ENCODE measurements at regions not wholly inside any gene's neighbourhood (a gene's known extent, or its start where the extent isn't known, plus 50 kb on each side); places are given as distances from the start of the nearest gene placed in this dataset.
"Not testable (repeated sequence)": the region's sequence is repeated elsewhere in the genome, so short reads cannot be mapped to it uniquely, and the experiment has no call there.

DNA sequence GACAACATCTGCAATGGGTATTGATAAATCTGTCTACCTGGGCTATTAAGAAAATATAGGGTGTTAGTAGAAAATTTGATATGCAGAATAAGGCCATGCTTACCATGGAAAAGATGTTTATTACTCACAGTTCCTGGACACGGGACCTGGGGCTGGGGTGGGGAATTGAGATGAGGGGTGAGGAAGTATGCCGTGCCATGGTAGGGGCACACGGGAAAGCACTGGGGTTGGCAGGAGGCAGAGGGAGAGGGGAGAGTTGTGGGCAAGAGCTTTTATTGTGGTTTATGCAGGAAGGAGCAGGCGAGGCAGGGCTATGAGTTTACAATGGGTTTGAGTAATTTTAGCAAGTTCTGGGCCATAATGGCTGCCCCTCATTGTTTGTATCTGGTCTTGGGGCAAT is 493.8 kb downstream of the SIPA1L2 start:
- DNase-seq (ENCODE audit: low read depth in 2 of 2) = no peak

GRCh38 chr1:232134365-232134764 is 495.6 kb downstream of the SIPA1L2 start:
- no peak for DNase-seq (ENCODE audit: low read depth in 2 of 2)

GRCh38 chr1:232132572-232132971 is 497.4 kb downstream of the SIPA1L2 start:
- DNase-seq (ENCODE audit: low read depth in 2 of 2) = no peak

DNA sequence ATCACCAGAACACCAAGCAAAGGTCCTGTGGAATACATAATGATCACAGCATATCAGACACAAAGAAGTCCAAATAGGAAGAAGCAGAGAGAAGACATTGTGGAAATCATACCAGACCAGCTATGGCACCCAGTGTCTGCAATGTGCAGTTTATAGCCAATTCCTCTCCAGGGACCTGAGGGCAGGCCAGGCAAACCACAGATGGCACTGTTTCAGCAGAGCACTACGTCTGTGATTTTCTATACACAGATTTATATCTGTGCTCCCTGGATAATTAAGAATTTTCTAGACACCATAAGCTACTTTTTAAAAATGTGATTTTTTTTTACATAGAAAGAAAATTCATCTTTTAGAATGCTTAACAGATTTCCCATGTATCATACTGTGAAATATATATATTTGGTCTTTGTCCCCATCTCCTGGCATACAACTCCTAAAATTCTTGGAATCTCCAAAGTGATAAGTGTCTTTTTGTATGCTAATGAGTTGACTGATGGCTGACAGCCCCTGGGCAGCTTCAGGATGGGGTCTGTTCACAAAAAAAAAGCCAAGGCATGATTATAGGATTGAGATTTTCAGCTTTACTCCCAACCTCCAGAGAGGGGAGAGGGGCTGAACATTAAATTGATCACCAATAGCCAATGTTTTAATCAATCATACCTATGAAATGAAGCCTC is 498.1 kb downstream of the SIPA1L2 start:
- DNase-seq (ENCODE audit: low read depth in 2 of 2) = no peak

- no peak for DNase-seq (ENCODE audit: low read depth in 2 of 2)
These were observed 499.0 kb downstream of the SIPA1L2 start for GRCh38 chr1:232130815-232131480.

- DNase-seq (ENCODE audit: low read depth in 2 of 2) = no peak
These were observed 500.6 kb downstream of the DISC1 start for GRCh38 chr1:232127190-232127589.

- DNase-seq (ENCODE audit: low read depth in 2 of 2) = no peak
These were observed 497.4 kb downstream of the DISC1 start for GRCh38 chr1:232123775-232124659.

GRCh38 chr1:232117903-232118302 is 491.3 kb downstream of the DISC1 start:
- not testable (repeated sequence) for DNase-seq (ENCODE audit: low read depth in 2 of 2)

GRCh38 chr1:232114985-232115384 is 488.4 kb downstream of the DISC1 start:
- DNase-seq (ENCODE audit: low read depth in 2 of 2) = no peak

GRCh38 chr1:232112076-232112475 is 485.5 kb downstream of the DISC1 start:
- no peak for DNase-seq (ENCODE audit: low read depth in 2 of 2)

- DNase-seq (ENCODE audit: low read depth in 2 of 2) = no peak
These were observed 485.0 kb downstream of the DISC1 start for GRCh38 chr1:232111611-232112010.

DNA sequence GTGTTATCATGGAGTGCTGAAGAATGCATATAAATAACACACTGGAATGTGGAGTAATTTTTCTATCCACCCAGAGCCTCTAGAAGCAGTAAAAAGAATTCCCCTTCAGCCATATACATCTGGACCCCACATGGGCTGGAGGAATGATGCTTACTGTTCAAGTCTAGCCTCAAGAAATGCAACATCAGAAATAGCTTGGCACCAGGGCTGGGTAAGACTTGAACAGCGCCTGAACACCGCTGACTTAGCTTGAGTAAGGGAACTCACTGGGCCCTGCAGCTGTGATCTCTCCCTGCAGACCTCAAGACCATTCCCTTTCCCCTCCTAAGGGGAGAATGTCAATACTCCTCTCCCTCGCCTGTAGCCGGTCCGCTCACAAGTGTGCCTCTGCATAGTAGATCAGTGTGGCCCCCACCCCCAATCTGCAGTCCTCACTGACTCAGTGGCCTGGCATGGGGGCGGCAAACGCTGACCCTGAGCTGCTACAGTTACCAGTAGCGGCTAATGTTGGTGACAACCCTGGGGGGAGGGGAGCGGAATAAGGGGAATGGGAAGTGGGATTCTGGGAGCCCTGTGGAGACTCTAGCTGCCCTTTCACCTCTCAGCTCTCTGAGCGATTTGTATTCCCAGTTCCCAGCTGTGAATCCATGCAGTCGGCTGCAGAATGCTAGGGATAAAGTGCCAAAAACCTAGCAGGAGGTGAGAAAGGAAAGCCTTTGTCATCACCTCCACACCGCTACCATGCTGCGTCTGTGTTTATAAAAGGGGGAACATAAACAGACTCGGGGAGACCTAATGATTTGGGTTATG is 483.9 kb downstream of the DISC1 start:
- no peak for DNase-seq (ENCODE audit: low read depth in 2 of 2)

- no peak for DNase-seq (ENCODE audit: low read depth in 2 of 2)
These were observed 482.8 kb downstream of the DISC1 start for GRCh38 chr1:232109391-232109790.

GRCh38 chr1:232108598-232108997 is 482.0 kb downstream of the DISC1 start:
- DNase-seq (ENCODE audit: low read depth in 2 of 2) = no peak

- no peak for DNase-seq (ENCODE audit: low read depth in 2 of 2)
These were observed 479.8 kb downstream of the DISC1 start for GRCh38 chr1:232106415-232106814.

GRCh38 chr1:232105561-232105960 is 479.0 kb downstream of the DISC1 start:
- no peak for DNase-seq (ENCODE audit: low read depth in 2 of 2)

GRCh38 chr1:232101231-232101630 is 474.6 kb downstream of the DISC1 start:
- no peak for DNase-seq (ENCODE audit: low read depth in 2 of 2)

- DNase-seq (ENCODE audit: low read depth in 2 of 2) = no peak
These were observed 470.2 kb downstream of the DISC1 start for GRCh38 chr1:232096751-232097150.

Measured in stimulated activated CD4-positive, alpha-beta T cell treated with anti-CD3 and anti-CD28 coated beads, Interleukin-12 subunit alpha, Interleukin-12 subunit beta, amount 100 ng/mL, for 24 hours (primary cell).